ENCODE measurements at regions not wholly inside any gene's neighbourhood (a gene's known extent, or its start where the extent isn't known, plus 50 kb on each side); places are given as distances from the start of the nearest gene placed in this dataset.

DNA sequence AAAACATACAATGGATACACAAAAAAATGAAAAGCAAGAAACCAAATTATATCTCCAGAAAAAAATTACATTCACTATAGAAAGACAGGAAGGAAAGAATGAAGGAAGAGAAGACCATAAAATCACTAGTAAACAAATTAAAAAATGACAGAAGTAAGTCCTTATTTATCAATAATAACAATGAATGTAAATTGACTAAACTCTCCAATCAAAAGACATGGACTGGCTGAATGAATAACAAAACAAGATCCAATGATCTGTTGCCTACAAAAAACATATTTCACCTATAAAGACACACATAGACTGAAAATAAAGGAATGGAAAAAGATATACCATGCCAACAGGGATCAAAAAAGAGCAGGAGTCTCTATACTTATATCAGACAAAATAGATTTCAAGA lies 203.2 kb upstream of the F9 start:
- Histone ChIP-seq H3K4ac (ENCODE audit: low read depth, low read length) (no peak overlapping the region), H2BK12ac (ENCODE audit: insufficient read length, low read depth, low read length) (no peak overlapping the region), H3K14ac (ENCODE audit: insufficient read depth, low read length) (no peak overlapping the region), H3K9ac (ENCODE audit: extremely low read depth, insufficient read length, low read length) (no peak overlapping the region), H3T11ph (ENCODE audit: low read length) (no peak overlapping the region), H4K8ac (replicated peaks; ENCODE audit: insufficient read length, low read depth, low read length) (no peak overlapping the region), H3K18ac (ENCODE audit: insufficient read length, low read depth, low read length) (no peak overlapping the region), H3K79me1 (ENCODE audit: insufficient read depth, low read depth, low read length, poor library complexity, severe bottlenecking) (no peaks in the 10 kb centered on the region), H3K4me1 (ENCODE audit: insufficient read depth, low read length) (no peaks in the 10 kb centered on the region), H2BK120ac (ENCODE audit: low read depth, low read length, poor library complexity, severe bottlenecking) (no peak overlapping the region), H3K4me2 (ENCODE audit: insufficient read depth, insufficient read length, low read length) (no peak overlapping the region), H3K23me2 (ENCODE audit: insufficient read length, low read depth, low read length, poor library complexity, severe bottlenecking) (no peaks in the 10 kb centered on the region), H3K27me3 (ENCODE audit: insufficient read depth, low read length) (no peaks in the 10 kb centered on the region), H2BK15ac (ENCODE audit: low read depth, low read length) (no peak overlapping the region), H4K91ac (ENCODE audit: insufficient read length, low read depth, low read length) (no peak overlapping the region), H3K79me2 (ENCODE audit: insufficient read depth, low read length) (no peaks in the 10 kb centered on the region), H3K56ac (ENCODE audit: insufficient read length, low read depth, low read length) (no peak overlapping the region), H2BK20ac (ENCODE audit: low read depth, low read length, poor library complexity, severe bottlenecking) (no peak overlapping the region), H4K5ac (ENCODE audit: insufficient read length, low read depth, low read length) (no peak overlapping the region), H2AFZ (ENCODE audit: low read length) (no peak overlapping the region), H4K20me1 (ENCODE audit: control insufficient read depth, insufficient read depth, insufficient read length) (no peaks in the 10 kb centered on the region), H2AK5ac (ENCODE audit: insufficient read length, low read length) (no peak overlapping the region), H3K23ac (ENCODE audit: insufficient read length, low read depth, low read length) (no peak overlapping the region), H3K27ac (ENCODE audit: insufficient read length, low read depth, low read length) (no peak overlapping the region), H3K9me3 (ENCODE audit: control insufficient read depth, low read depth, low read length) (no peaks in the 10 kb centered on the region), H2BK5ac (ENCODE audit: insufficient read length, low read length) (no peak overlapping the region)
- Mint-ChIP-seq H3K27me3 (ENCODE audit: low read depth) (0 out of 2 replicates have a peak, but pooled peaks cover 3% of the 10 kb centered on the region), H3K4me1 (no peaks in the 10 kb centered on the region), H3K9me3 (peaks cover 10 to 11% of the 10 kb centered on the region in 2 experiments; a peak in 3 of 5 replicates), H3K4me3 (no peak overlapping the region), H3K27ac (no peak overlapping the region), H3K36me3 (ENCODE audit: insufficient read depth in 1 of 3, low read depth in 3 of 3) (peaks cover 0 to 5% (median 2%) of the 10 kb centered on the region in 3 experiments; a peak in 3 of 7 replicates)
- no peak for DNase-seq
- TF ChIP-seq, protein P1, sequence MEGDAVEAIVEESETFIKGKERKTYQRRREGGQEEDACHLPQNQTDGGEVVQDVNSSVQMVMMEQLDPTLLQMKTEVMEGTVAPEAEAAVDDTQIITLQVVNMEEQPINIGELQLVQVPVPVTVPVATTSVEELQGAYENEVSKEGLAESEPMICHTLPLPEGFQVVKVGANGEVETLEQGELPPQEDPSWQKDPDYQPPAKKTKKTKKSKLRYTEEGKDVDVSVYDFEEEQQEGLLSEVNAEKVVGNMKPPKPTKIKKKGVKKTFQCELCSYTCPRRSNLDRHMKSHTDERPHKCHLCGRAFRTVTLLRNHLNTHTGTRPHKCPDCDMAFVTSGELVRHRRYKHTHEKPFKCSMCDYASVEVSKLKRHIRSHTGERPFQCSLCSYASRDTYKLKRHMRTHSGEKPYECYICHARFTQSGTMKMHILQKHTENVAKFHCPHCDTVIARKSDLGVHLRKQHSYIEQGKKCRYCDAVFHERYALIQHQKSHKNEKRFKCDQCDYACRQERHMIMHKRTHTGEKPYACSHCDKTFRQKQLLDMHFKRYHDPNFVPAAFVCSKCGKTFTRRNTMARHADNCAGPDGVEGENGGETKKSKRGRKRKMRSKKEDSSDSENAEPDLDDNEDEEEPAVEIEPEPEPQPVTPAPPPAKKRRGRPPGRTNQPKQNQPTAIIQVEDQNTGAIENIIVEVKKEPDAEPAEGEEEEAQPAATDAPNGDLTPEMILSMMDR (conservative IDR thresholded peaks at IDR 0.05), result no peak
